ENCODE measurements at regions not wholly inside any gene's neighbourhood (a gene's known extent, or its start where the extent isn't known, plus 50 kb on each side); places are given as distances from the start of the nearest gene placed in this dataset.

- no peaks in the 10 kb centered on the region for H3K36me3 ChIP-seq (replicated peaks)
- in situ Hi-C loops (cut with HindIII; ENCODE audit: low pct_ligation_motif_present, low sequenced_read_pairs): no loop called here
- H3K27me3 ChIP-seq (replicated peaks): no peaks in the 10 kb centered on the region
- no peak for TF ChIP-seq CTCF (IDR thresholded peaks at IDR 0.05; ENCODE audit: low read depth, low read length, missing control alignments)
- DNase-seq: no peak
- H3K27ac ChIP-seq: no peak overlapping the region
- no peak overlapping the region for H3K4me3 ChIP-seq (ENCODE audit: low read depth, low read length)
These were observed 232.3 kb downstream of the IRX2 start for GRCh38 chr5:2519153-2519552.

- no peak for TF ChIP-seq CTCF (IDR thresholded peaks at IDR 0.05; ENCODE audit: low read depth, low read length, missing control alignments)
- in situ Hi-C loops (cut with HindIII; ENCODE audit: low pct_ligation_motif_present, low sequenced_read_pairs): no loop called here
- Histone ChIP-seq H3K4me3 (ENCODE audit: low read depth, low read length) (no peak overlapping the region), H3K36me3 (replicated peaks) (no peaks in the 10 kb centered on the region), H3K27ac (no peak overlapping the region), H3K27me3 (replicated peaks) (no peaks in the 10 kb centered on the region)
- DNase-seq: no peak
These were observed 234.0 kb downstream of the IRX2 start for GRCh38 chr5:2517451-2517850.

- DNase-seq: no peak
- no peak overlapping the region for H3K27ac ChIP-seq
- in situ Hi-C loops (cut with HindIII; ENCODE audit: low pct_ligation_motif_present, low sequenced_read_pairs): no loop called here
- no peak for TF ChIP-seq CTCF (IDR thresholded peaks at IDR 0.05; ENCODE audit: low read depth, low read length, missing control alignments)
- H3K36me3 ChIP-seq (replicated peaks): no peaks in the 10 kb centered on the region
- H3K27me3 ChIP-seq (replicated peaks): no peaks in the 10 kb centered on the region
- H3K4me3 ChIP-seq (ENCODE audit: low read depth, low read length): no peak overlapping the region
These were observed 236.2 kb downstream of the IRX2 start for GRCh38 chr5:2515180-2515764.

- TF ChIP-seq CTCF (IDR thresholded peaks at IDR 0.05; ENCODE audit: low read depth, low read length, missing control alignments): no peak
- no peaks in the 10 kb centered on the region for H3K36me3 ChIP-seq (replicated peaks)
- DNase-seq: no peak
- H3K4me3 ChIP-seq (ENCODE audit: low read depth, low read length): no peak overlapping the region
- no peak overlapping the region for H3K27ac ChIP-seq
- no peaks in the 10 kb centered on the region for H3K27me3 ChIP-seq (replicated peaks)
- in situ Hi-C loops (cut with HindIII; ENCODE audit: low pct_ligation_motif_present, low sequenced_read_pairs): no loop called here
These were observed 237.0 kb downstream of the IRX2 start for GRCh38 chr5:2514484-2514883.

GRCh38 chr5:2511706-2512105 lies 239.8 kb downstream of the IRX2 start:
- Histone ChIP-seq H3K4me3 (ENCODE audit: low read depth, low read length) (no peak overlapping the region), H3K27ac (no peak overlapping the region), H3K27me3 (replicated peaks) (no peaks in the 10 kb centered on the region), H3K36me3 (replicated peaks) (no peaks in the 10 kb centered on the region)
- TF ChIP-seq CTCF (IDR thresholded peaks at IDR 0.05; ENCODE audit: low read depth, low read length, missing control alignments): no peak
- in situ Hi-C loops (cut with HindIII; ENCODE audit: low pct_ligation_motif_present, low sequenced_read_pairs): no loop called here
- DNase-seq: no peak

GRCh38 chr5:2511126-2511525 lies 240.4 kb downstream of the IRX2 start:
- no peak for TF ChIP-seq CTCF (IDR thresholded peaks at IDR 0.05; ENCODE audit: low read depth, low read length, missing control alignments)
- in situ Hi-C loops (cut with HindIII; ENCODE audit: low pct_ligation_motif_present, low sequenced_read_pairs): no loop called here
- Histone ChIP-seq H3K27ac (no peak overlapping the region), H3K4me3 (ENCODE audit: low read depth, low read length) (no peak overlapping the region), H3K27me3 (replicated peaks) (no peaks in the 10 kb centered on the region), H3K36me3 (replicated peaks) (no peaks in the 10 kb centered on the region)
- no peak for DNase-seq

Measured in brain microvascular endothelial cell (primary cell).